SK-N-SH (cell line): ENCODE measurements at regions not wholly inside any gene's neighbourhood (a gene's known extent, or its start where the extent isn't known, plus 50 kb on each side); places are given as distances from the start of the nearest gene placed in this dataset.

Experiments
- CTCF ChIP-seq: fragments of 200-600 bp; sonication (generic); IDR thresholded peaks from 2 replicates; pipeline ENCODE4 v1.6.1; 2017; ENCODE audit warnings: antibody characterized with exemption, mild to moderate bottlenecking, moderate library complexity
- EP300 ChIP-seq, 2 experiments: IDR thresholded peaks; 2 replicates each; pipeline versions ENCODE4 v1.4.0 to v1.6.1; 2012; ENCODE audit warnings: borderline replicate concordance in 1 of 2, low read depth in 1 of 2, low read length in 1 of 2
- GABPA ChIP-seq: IDR thresholded peaks from 2 replicates; pipeline ENCODE4 v1.4.0; 2012; ENCODE audit warnings: low read depth, mild to moderate bottlenecking
- GATA2 ChIP-seq: sonication (generic); formaldehyde crosslinking; IDR thresholded peaks from 2 replicates; pipeline ENCODE4 v1.5.0; 2020; ENCODE audit warnings: mild to moderate bottlenecking, missing genetic modification reagents
- MAX ChIP-seq: IDR thresholded peaks from 2 replicates; pipeline ENCODE4 v1.4.0; 2012; ENCODE audit warnings: low read depth
- MXI1 ChIP-seq: IDR thresholded peaks from 2 replicates; pipeline ENCODE4 v1.6.1; 2012; ENCODE audit warnings: mild to moderate bottlenecking, low read depth, low read length, improper control_type of control experiment
- NFIC ChIP-seq: IDR thresholded peaks from 2 replicates; pipeline ENCODE4 v1.4.0; 2012; ENCODE audit warnings: borderline replicate concordance
- POLR2AphosphoS5 ChIP-seq: IDR thresholded peaks from 2 replicates; pipeline ENCODE4 v1.6.1; 2012; ENCODE audit warnings: low read depth, low read length
- SIN3A ChIP-seq: IDR thresholded peaks from 2 replicates; pipeline ENCODE4 v1.6.1; 2012; ENCODE audit warnings: low read depth, mild to moderate bottlenecking, low read length, moderate library complexity, borderline replicate concordance
- TAF1 ChIP-seq: IDR thresholded peaks from 2 replicates; pipeline ENCODE4 v1.6.1; 2012; ENCODE audit warnings: low read depth, mild to moderate bottlenecking, low read length, moderate library complexity, borderline replicate concordance
- TF ChIP-seq, protein P1 (sequence below): IDR thresholded peaks from 2 replicates; pipeline ENCODE4 v1.4.0; 2012; ENCODE audit warnings: low read depth, borderline replicate concordance

GRCh38 chr15:97443101-97443500 lies 517.4 kb upstream of the ARRDC4 start:
- TF ChIP-seq POLR2AphosphoS5, result no peak
- TF ChIP-seq EP300 (IDR thresholded peaks at IDR 0.05; ENCODE audit: borderline replicate concordance in 1 of 2, low read depth in 1 of 2, low read length in 1 of 2), result no peak
- TF ChIP-seq MAX, result no peak
- no peak for TF ChIP-seq SIN3A
- TF ChIP-seq, protein P1, sequence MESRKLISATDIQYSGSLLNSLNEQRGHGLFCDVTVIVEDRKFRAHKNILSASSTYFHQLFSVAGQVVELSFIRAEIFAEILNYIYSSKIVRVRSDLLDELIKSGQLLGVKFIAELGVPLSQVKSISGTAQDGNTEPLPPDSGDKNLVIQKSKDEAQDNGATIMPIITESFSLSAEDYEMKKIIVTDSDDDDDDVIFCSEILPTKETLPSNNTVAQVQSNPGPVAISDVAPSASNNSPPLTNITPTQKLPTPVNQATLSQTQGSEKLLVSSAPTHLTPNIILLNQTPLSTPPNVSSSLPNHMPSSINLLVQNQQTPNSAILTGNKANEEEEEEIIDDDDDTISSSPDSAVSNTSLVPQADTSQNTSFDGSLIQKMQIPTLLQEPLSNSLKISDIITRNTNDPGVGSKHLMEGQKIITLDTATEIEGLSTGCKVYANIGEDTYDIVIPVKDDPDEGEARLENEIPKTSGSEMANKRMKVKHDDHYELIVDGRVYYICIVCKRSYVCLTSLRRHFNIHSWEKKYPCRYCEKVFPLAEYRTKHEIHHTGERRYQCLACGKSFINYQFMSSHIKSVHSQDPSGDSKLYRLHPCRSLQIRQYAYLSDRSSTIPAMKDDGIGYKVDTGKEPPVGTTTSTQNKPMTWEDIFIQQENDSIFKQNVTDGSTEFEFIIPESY, result no peak
- no peak for TF ChIP-seq TAF1
- no peak for TF ChIP-seq GABPA
- TF ChIP-seq MXI1, result no peak
- no peak for TF ChIP-seq NFIC
- TF ChIP-seq GATA2 (CRISPR knock-in tag), result no peak
- no peak for TF ChIP-seq CTCF
